Astrocyte (in vitro differentiated cells and primary cell): ENCODE measurements at regions not wholly inside any gene's neighbourhood (a gene's known extent, or its start where the extent isn't known, plus 50 kb on each side); places are given as distances from the start of the nearest gene placed in this dataset.

Experiments used
- EZH2 ChIP-seq: IDR thresholded peaks from 2 replicates; pipeline ENCODE4 v1.6.1; 2012; ENCODE audit warnings: mild to moderate bottlenecking, low read length, inconsistent platforms; ENCODE audit not compliant: insufficient read depth
- TF ChIP-seq, protein P1 (sequence below): IDR thresholded peaks from 2 replicates; pipeline ENCODE4 v1.5.1; 2011; ENCODE audit warnings: low read depth, mild to moderate bottlenecking, inconsistent platforms, low read length, moderate library complexity; ENCODE audit not compliant: insufficient read depth

DNA sequence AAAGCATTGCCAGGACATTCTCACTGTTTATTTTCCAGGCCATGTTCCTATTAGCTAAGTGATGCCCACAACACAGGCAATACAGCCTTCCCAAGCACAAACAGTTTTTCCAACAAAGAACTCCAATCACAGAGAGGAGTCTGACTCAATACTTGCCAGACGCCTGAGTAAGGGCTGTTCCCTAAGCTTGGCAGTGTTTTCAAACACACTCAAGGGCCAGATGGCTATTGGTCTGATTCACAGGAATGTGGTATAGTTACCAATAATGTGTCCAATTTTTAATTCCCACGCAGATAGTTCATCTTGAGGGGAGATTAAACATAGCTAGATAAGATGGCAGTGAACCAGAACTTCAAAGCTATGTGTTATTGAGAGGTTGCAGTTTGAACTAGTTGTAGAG is 381.0 kb downstream of the SNAPC1 start:
- TF ChIP-seq EZH2: no peak
- TF ChIP-seq, protein P1, sequence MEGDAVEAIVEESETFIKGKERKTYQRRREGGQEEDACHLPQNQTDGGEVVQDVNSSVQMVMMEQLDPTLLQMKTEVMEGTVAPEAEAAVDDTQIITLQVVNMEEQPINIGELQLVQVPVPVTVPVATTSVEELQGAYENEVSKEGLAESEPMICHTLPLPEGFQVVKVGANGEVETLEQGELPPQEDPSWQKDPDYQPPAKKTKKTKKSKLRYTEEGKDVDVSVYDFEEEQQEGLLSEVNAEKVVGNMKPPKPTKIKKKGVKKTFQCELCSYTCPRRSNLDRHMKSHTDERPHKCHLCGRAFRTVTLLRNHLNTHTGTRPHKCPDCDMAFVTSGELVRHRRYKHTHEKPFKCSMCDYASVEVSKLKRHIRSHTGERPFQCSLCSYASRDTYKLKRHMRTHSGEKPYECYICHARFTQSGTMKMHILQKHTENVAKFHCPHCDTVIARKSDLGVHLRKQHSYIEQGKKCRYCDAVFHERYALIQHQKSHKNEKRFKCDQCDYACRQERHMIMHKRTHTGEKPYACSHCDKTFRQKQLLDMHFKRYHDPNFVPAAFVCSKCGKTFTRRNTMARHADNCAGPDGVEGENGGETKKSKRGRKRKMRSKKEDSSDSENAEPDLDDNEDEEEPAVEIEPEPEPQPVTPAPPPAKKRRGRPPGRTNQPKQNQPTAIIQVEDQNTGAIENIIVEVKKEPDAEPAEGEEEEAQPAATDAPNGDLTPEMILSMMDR: no peak
